ENCODE measurements at regions not wholly inside any gene's neighbourhood (a gene's known extent, or its start where the extent isn't known, plus 50 kb on each side); places are given as distances from the start of the nearest gene placed in this dataset.
"Not testable (repeated sequence)": the region's sequence is repeated elsewhere in the genome, so short reads cannot be mapped to it uniquely, and the experiment has no call there.

DNA sequence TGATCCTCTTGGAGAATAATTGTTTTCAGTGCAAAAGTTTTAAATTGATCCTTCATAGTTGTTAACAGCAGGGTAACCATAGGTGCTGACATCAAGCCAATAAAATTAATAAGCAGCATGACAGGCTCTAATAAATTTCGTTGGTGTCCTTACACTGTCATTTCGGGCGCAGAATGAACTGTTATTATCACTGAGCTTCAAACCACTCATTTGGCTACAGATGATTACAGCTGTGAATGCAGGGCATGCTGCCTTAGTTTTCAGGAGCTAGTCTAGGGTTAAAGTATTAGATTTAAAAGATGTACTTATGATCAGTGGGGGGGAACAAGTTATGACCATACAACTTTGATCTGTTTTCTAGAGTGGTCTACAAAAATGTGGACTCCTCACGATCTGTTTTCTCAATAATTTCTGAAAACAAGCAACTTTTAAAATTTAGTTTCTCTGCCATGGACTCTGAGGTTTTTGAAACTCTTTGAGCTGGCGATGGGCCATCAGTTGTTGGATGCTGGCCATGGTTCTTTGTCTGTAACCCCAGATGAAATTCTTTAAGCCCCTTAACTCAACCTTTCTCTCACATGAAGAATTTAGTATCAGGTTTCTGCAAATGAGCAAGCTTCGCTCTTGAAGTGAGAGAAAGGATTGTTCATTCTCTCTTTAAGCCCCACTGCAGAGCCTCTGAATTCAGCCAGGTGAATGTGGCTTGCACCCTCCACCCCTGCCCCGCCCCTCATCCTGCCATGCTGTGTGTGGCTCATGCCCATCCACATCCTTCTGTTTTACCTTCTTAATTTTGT is 99.1 kb upstream of the MTHFD1L start:
- no peak for DNase-seq (ENCODE audit: low read depth, low spot score)

DNA sequence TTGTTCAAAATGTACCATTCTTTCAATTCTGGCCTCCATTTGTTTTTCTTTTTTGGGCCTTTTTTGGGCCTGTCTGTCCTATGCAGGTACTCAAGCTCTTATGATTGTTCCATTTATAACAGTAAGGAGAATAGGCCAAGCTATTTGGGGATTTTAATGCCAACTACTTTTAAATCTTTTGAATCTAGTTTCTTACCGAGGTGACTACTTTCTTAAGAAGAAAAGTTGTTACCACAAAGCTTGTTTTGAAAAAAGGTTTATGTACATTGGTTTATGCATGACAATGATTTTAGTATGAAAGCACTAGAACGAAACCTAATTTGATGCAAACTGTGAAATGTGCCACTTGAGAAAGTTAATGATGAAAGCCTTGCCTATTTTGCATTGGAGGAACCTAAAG is 98.3 kb upstream of the MTHFD1L start:
- DNase-seq (ENCODE audit: low read depth, low spot score) = no peak

DNA sequence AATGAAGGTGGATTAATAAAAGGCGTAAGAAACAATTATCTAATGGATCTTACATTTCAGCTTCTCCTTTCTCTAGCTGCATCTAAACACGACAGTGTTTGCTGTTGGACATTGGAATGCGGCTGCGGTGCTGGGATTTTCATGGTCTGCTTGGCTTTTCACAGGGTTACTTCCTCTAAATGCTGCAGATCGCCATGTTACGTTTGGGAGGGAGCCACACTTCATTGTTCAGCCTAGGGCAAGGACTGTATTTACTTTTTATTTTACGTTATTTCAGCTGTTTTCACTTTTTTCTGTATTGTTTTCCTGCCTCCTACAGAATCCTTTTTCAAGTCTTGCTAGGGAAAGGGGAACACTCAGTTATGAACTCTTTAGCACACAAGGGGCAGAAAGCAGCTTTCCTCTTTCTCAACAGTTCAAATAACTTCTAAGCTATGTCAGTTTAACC is 97.9 kb upstream of the MTHFD1L start:
- peak; percentile 20 for DNase-seq (ENCODE audit: low read depth, low spot score)

DNA sequence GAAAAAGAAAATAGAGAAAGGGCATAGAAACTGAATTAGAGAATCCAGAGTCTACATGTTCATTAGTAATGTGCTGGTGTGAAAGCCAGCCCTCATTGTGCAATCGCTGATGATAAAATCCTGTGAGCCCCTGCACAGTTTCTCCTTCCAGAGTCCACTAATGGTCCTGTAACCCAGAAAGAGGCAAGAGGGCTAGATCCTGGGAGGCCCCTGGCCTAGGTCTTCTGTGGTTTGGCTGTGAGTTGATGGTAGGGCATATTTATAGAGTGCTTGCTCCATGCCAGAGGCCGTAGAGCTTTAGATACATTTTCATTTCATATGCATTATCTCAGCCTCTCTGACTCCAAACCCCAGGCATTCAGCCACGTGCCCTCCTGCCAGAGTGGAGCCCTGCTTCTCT is 94.9 kb upstream of the MTHFD1L start:
- no peak for DNase-seq (ENCODE audit: low read depth, low spot score)

DNA sequence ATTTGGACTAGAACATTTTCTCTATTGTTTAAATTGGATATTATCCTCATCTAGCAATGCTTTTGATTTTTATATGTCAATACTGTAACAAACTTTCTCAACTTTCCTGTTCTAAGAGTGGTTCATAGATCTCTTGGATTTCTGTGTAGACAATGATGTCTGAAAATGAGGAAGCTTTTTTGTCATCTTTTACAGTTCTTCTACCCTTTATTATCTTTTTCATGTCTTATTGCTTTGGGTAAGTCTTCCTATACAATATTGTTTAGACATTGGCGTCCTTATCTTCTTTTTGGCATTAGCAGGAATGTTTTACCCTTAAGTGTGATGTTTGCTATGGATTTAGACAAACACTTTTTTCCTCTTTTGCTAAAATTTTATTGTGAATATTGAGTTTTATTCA is 91.5 kb upstream of the MTHFD1L start:
- no peak for DNase-seq (ENCODE audit: low read depth, low spot score)

DNA sequence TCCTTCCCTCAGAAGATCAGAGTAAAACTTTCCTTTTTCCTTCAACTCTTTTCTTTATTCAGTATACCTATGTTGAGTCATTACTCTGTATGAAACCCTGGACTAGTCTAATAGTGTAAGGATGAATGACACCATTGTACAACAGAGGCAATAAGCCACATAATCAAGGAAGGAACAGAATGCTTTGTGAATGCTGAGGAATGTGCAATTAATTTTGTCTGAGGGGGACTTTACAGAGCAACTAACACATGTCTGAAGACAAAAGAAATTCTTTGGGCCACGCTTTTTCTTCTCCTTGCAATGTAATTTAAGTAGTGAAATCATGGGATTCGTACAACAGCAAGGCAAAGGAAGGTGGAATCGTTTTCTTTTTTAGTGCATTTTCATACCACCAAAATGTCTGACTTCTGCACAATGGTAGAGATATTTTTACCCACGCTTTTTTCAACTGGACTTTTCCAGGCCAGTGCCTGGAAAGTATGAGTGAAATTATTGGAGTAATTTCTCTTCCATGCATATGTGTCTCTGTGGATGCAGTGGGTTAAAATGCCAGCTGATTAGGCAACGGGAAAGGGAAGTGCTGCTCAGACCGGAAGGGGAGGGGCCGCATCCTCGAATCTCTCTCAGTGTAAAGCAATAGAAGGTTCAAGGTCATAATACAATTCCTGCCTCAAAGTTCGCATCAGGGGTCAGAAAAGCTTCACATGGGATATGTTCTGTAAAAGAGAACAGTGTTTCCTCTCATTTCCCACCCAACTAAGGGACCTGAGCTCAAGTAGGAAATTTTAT is 89.9 kb upstream of the MTHFD1L start:
- no peak for DNase-seq (ENCODE audit: low read depth, low spot score)

DNA sequence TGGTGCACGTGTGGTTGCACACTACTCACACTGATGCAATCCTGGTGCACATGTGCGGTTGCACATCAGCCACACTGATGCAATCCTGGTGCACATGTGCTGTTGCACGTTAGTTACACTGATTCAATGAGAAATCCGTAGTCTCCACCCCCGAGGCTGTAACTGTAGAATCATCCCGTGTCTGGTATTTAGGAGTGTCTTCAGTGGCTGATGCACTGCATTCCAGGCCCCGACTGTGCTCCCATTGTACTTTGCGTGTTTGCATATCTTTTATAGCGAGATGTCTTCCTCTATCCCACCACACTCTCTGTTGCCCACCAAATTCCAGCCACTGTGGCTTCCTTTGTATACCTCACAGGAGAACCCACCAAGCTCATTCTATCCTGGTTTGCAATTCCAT is 87.8 kb upstream of the MTHFD1L start:
- DNase-seq (ENCODE audit: low read depth, low spot score) = no peak

DNA sequence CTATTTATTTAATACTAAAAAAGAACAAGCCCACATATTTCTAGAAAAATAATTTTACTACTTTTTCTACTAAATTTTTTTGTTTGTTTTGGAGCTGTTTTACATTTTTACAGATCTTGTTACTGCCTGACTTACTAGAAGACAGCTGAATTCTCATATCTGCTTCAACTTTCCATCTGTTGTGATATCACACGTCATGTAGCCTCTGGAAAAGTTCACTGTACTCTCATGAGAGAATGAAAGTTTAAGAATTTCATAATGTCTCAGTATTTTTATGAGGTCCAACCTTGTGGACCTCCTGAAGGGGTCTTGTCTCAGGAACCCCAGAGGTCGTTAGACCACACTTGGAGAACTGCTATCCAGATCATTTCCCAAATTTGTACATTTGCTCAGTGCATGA is 81.7 kb upstream of the MTHFD1L start:
- no peak for DNase-seq (ENCODE audit: low read depth, low spot score)

DNA sequence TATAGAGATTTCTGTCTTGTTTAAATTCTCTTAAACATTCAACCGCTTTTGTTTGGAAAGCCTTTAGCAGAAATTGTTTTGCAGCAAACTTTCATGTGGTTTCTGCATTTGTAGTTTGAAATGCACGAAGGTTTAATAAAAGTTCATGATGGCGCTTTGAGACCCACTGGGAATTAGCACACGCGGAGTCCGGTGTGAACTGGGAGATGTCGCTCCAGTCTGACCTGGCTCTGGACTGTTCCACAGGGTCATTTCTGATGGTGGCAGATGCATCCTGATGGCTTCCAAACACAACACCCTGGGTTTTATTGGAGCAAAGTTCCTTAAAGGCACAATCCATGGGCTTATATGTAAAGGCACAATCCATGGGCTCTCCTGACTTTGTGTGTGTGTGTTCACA is 78.1 kb upstream of the MTHFD1L start:
- no peak for DNase-seq (ENCODE audit: low read depth, low spot score)

DNA sequence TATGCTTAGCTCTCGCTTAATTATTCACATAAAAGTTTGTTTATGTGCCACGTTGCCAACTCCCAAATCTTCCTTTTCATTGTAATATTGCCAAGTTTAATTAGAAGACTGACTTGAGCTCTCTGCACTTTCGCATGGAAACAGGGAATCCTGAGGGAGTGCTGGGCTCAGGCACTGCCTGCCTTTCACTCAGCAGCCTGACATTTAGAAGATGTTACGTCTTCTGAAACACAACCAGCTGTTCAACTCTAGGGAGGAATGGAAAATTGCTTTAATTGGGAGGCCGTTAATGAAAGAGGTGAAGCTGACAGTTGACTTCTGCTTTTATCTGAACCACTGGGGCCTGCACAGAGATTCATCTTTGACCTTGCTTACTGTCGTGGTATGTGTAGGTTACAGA is 77.4 kb upstream of the MTHFD1L start:
- DNase-seq (ENCODE audit: low read depth, low spot score) = no peak

DNA sequence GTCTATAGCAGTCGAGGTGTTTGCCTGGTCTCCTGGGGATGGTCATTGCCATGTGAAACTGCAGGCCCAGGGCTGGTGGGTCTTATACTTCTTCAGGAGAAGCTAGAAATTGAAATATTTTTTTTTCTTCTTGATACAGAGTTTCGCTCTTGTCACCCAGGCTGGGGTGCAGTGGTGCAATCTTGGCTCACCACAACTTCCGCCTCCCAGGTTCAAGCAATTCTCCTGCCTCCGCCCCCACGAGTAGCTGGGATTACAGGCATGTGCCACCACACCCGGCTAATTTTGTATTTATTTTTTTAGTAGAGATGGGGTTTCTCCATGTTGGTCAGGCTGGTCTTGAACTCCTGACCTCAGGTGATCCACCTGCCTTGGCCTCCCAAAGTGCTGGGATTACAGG is 75.6 kb upstream of the MTHFD1L start:
- not testable (repeated sequence) for DNase-seq (ENCODE audit: low read depth, low spot score)

DNA sequence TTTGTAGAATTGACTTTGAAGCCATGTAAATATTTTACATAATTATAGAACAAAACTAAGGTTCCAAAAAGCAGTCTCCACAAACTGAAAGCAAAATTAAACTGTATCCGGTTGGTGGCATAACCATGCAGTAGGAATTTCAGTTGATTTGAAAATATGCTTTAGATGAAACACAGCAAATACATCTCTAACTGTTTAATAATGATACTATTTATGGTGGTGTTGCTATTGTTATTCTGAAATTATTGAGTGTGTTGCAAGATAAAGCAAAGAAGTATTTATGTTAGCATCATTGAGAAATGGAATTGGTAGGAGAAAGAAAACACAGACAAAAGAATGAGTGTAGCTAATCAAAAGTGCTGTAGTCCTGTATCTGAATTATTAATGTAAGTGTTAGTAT is 73.8 kb upstream of the MTHFD1L start:
- DNase-seq (ENCODE audit: low read depth, low spot score) = no peak

DNA sequence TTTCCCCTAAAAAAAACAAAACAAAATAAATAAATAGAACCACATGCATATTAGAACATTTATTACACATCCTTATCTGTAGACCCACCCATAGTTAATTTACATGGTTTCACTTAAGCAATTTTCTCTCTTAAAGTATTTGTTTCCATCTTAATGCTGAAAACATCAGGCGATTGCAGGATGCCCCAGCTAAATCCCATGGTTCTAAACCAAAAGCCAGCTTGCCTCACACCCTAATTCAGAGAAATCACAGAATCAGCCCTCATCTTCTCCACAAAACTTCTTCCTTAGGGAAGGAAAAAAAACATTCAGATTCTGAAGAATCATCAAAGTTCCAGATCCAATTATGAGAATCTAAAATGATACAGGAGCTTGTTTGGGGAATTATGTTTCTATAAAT is 67.6 kb upstream of the MTHFD1L start:
- DNase-seq (ENCODE audit: low read depth, low spot score) = no peak

DNA sequence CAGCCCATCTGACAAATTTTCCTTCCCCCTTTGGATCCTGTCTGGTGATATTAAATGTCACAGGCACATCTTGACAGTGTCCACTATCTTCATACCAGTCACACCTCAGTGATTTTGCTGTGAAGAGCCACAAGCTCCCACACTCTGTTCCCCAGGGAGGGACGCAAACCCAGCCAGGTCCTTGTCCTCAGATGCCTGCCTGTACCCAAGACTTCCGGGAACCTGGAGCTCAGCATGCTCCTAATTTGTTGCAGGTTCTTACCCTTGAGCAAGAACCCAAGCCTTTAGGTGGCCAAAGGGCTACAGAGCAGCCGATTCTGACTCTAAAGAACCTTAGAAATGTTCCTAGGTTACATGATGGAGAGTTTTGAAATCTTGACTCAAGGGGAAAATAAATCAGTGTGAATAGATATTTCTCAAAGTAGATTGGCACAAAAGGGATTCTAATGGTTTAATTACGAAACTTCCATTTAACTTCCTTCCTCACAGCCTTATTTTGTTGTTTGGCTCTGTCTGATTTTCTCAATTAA is 66.2 kb upstream of the MTHFD1L start:
- no peak for DNase-seq (ENCODE audit: low read depth, low spot score)

DNA sequence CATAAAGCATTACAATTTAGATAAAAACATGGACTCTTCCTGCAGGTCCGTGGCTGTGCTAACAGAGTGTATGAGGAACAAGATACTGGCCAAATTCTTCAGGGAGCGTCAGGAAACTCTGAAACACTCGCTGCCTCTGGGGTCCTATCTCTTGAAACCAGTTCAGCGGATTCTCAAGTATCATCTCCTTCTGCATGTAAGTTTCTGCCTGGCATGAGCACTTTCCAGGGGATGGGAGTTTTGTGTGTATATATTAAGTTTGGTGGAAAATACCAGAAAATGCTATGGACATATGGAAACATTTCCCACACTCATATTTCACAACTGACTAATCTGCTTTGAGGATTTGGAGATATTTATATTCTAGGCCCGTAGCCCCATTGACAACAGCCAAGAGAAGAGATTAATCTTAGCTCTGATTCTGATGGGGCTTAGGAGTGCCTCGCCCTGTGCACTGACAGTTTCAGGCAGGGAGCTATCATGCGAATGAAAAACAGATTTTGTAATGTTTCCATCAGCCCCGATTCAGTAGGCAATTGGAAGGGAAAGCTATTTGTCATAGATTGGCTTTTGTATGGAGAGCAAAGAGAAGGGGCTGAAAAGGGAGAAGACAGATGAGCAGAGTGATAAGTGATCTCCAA is 64.7 kb upstream of the MTHFD1L start:
- DNase-seq (ENCODE audit: low read depth, low spot score) = no peak

DNA sequence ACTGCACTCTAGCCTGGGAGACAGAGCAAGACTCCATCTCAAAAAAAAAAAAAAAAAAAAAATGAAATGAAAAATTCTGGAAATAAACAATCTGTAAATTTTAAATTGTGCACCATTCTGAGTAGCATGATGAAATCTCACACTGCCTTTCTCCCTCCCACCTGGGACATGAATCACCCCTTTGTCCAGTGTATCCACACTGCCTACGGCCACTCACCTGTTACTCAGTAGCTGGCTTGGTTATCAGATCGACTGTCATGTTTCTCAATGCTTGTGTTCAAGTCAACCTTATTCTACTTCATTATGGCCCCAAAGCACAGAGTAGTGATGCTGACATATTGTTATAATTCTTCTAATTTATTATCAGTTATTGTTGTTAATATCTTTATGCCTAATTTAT is 58.7 kb upstream of the MTHFD1L start:
- DNase-seq (ENCODE audit: low read depth, low spot score) = no peak

DNA sequence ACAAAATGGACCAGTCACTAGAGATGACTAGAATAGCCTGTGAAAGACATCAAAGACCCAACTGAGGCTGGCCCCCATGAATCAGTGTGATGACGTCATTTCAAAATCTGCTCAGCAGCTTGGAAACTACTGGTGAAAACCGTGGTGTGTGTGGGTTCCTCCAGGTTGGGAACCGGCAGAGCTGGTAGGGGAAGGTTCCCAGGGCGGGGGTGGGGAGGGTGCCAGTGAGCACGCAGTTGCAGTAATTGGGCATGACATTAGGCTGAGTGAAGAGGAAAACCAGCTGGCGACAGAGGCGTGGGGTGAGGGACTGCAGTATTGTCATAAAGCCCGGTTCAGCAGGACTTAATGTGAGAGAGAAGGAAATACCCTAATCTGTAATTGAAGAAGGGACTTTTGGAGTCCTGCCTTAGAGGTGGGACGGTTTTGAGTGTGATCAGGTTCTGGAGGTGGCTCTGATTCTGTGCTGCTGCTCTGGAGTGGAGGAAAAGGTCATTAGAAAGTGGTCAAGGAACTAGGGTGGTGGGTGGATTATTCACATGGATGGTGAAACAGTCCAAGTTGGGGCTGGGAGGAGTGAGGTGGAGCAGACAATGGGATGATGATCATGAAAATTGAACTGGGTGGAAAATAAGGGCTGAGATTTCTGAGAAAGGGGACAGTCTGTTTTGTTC is 52.0 kb upstream of the MTHFD1L start:
- no peak for DNase-seq (ENCODE audit: low read depth, low spot score)

DNA sequence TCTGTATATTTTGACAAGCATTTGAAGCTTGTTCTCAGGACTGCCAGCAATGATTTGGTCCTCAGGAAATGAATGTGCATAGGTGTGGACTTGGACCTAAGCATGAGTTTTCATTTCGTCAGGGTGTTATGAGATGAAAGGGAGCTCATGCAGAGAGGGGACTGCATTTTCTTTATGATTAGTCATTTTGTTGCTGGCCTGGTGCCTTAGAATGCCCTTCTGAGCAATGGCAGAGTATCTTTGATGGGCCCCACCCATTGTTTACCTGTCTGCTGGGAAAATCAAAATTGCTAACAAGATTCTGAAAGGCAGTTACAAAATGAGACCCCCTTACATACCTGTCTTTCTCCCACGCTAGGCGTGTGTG is 51.5 kb upstream of the MTHFD1L start:
- DNase-seq (ENCODE audit: low read depth, low spot score) = no peak
